B cell (primary cell): ENCODE measurements at regions not wholly inside any gene's neighbourhood (a gene's known extent, or its start where the extent isn't known, plus 50 kb on each side); places are given as distances from the start of the nearest gene placed in this dataset.

Source experiments
- ATAC-seq: fragments of 200-7000 bp; cut with Tn5 transposase; one replicate; pipeline ENCODE4 v1.10.0; 2021; ENCODE audit warnings: low read depth, mild to moderate bottlenecking, moderate number of reproducible peaks, moderate library complexity
- CTCF ChIA-PET: fragments of 350-600 bp; sonication (Branson Sonifier 250); formaldehyde crosslinking; loops from one replicate; lab custom pipeline; 2021; ENCODE audit warnings: antibody characterized with exemption, inconsistent platforms; lab: Charles Lee
- POLR2A ChIA-PET: fragments of 350-600 bp; sonication (Branson Sonifier 250); formaldehyde crosslinking; loops from one replicate; lab custom pipeline; 2021; ENCODE audit warnings: antibody characterized with exemption; lab: Charles Lee
- DNase-seq: peaks from one replicate; pipeline ENCODE4 v3.0.0; 2013
- H2AFZ ChIP-seq: 2 replicates; pipeline ENCODE4 v1.6.1; 2012; ENCODE audit warnings: mild to moderate bottlenecking, low read depth, low read length; ENCODE audit not compliant: insufficient read depth, poor library complexity, severe bottlenecking
- H3K27ac ChIP-seq, 2 donors: 1 replicate in 1 of 2; 2 replicates in 1 of 2; pipeline ENCODE4 v1.5.1; 2012 to 2013; ENCODE audit warnings: low read length in 2 of 2, mild to moderate bottlenecking in 2 of 2, moderate library complexity in 1 of 2
- H3K27me3 ChIP-seq, 4 experiments: fragments of 200-600 bp in 1 of 4; sonication (generic) in 1 of 4; replicated peaks in 1 of 4; 1 replicate in 2 of 4; 2 replicates in 2 of 4; pipeline versions ENCODE4 v1.6.1 to v1.7.0; 2013 to 2016; ENCODE audit warnings: low read length in 3 of 4, mild to moderate bottlenecking in 2 of 4, mixed read lengths in 1 of 4, moderate library complexity in 1 of 4; ENCODE audit not compliant: insufficient read depth in 4 of 4, control insufficient read depth in 3 of 4; ENCODE audit errors: control extremely low read depth in 1 of 4
- H3K36me3 ChIP-seq, 2 experiments: replicated peaks in 1 of 2; 1 replicate in 1 of 2; 2 replicates in 1 of 2; pipeline versions ENCODE4 v1.6.1 to v1.7.1; 2013; ENCODE audit warnings: low read length in 1 of 2; ENCODE audit not compliant: insufficient read depth in 2 of 2, control insufficient read depth in 1 of 2; ENCODE audit errors: control extremely low read depth in 1 of 2, extremely low read depth in 1 of 2
- H3K4me1 ChIP-seq, 2 donors: fragments of 200-600 bp in 1 of 2; sonication (generic) in 1 of 2; 1 replicate in 1 of 2; 2 replicates in 1 of 2; pipeline versions ENCODE4 v1.5.1 to v1.6.1; 2013 to 2017; ENCODE audit warnings: low read length in 2 of 2; ENCODE audit not compliant: control insufficient read depth in 2 of 2, insufficient read depth in 2 of 2
- H3K4me2 ChIP-seq: replicated peaks from 2 replicates; pipeline ENCODE3; 2012; ENCODE audit warnings: mild to moderate bottlenecking, low read depth, low read length; ENCODE audit not compliant: poor library complexity, severe bottlenecking
- H3K4me3 ChIP-seq, 5 experiments: fragments of 200-600 bp in 1 of 5; sonication (generic) in 1 of 5; 1 replicate in 3 of 5; 2 replicates in 2 of 5; pipeline versions ENCODE4 v1.5.1 to v1.7.0; 2011 to 2016; ENCODE audit warnings: low read length in 4 of 5, mild to moderate bottlenecking in 4 of 5, low read depth in 2 of 5, control low read depth in 1 of 5, moderate library complexity in 1 of 5; ENCODE audit not compliant: insufficient read depth in 1 of 5; ENCODE audit errors: control extremely low read depth in 1 of 5, extremely low read depth in 1 of 5
- H3K79me2 ChIP-seq: fragments of 200-600 bp; sonication (generic); one replicate; pipeline ENCODE4 v1.6.0; 2016; ENCODE audit warnings: low read length; ENCODE audit not compliant: control insufficient read depth, insufficient read depth
- H3K9ac ChIP-seq: fragments of 200-600 bp; sonication (generic); 2 replicates; pipeline ENCODE4 v1.6.1; 2017; ENCODE audit warnings: mild to moderate bottlenecking, low read length, moderate library complexity
- H3K9me3 ChIP-seq, 3 donors: one replicate each; pipeline versions ENCODE4 v1.6.1 to v1.7.1; 2013; ENCODE audit warnings: low read length in 2 of 3; ENCODE audit not compliant: control insufficient read depth in 2 of 3, insufficient read depth in 1 of 3; ENCODE audit errors: control extremely low read depth in 1 of 3
- H4K20me1 ChIP-seq: 2 replicates; pipeline ENCODE4 v1.6.0; 2012; ENCODE audit warnings: mild to moderate bottlenecking, low read length; ENCODE audit not compliant: insufficient read depth, control insufficient read depth, poor library complexity, severe bottlenecking
- H3K27ac Mint-ChIP-seq: one replicate; pipeline ENCODE4 v1.8.0; 2021; ENCODE audit warnings: mixed read lengths
- H3K27me3 Mint-ChIP-seq: one replicate; pipeline ENCODE4 v1.8.0; 2021; ENCODE audit warnings: mixed read lengths
- H3K4me1 Mint-ChIP-seq: one replicate; pipeline ENCODE4 v1.8.0; 2021; ENCODE audit warnings: mixed read lengths
- H3K4me3 Mint-ChIP-seq: one replicate; pipeline ENCODE4 v1.8.0; 2021; ENCODE audit warnings: mixed read lengths
- H3K9me3 Mint-ChIP-seq: one replicate; pipeline ENCODE4 v1.8.0; 2022; ENCODE audit warnings: mixed read lengths; ENCODE audit not compliant: insufficient read depth
- CTCF ChIP-seq: fragments of 200-600 bp; IDR thresholded peaks from one replicate; pipeline ENCODE4 v1.8.0; 2022; ENCODE audit warnings: antibody characterized with exemption, mild to moderate bottlenecking
- EZH2 ChIP-seq: IDR thresholded peaks from 2 replicates; pipeline ENCODE4 v1.6.1; 2012; ENCODE audit warnings: borderline replicate concordance, low read depth, mild to moderate bottlenecking, moderate library complexity, low read length; ENCODE audit not compliant: insufficient read depth, poor library complexity, severe bottlenecking
- WGBS: methylation state at CpG from one replicate; pipeline ENCODE4 v1.1.5; 2013; ENCODE audit warnings: missing lambda C conversion rate; ENCODE audit not compliant: insufficient coverage; 5-methylcytosine and 5-hydroxymethylcytosine counted together
- intact Hi-C: fragments of 100-400 bp; cut with micrococcal nuclease; formaldehyde crosslinking; loops from one replicate; pipeline ENCODE4 v1.10.0; 2022

- Histone ChIP-seq H3K9ac (no peak overlapping the region), H3K9me3 (peaks cover 0 to 6% (median 0%) of the 10 kb centered on the region in 3 donors), H3K4me3 (no peak overlapping the region), H3K36me3 (no peaks in the 10 kb centered on the region), H3K79me2 (no peaks in the 10 kb centered on the region), H3K27ac (no peak overlapping the region), H3K4me1 (no peaks in the 10 kb centered on the region), H3K4me2 (no peak overlapping the region), H4K20me1 (no peaks in the 10 kb centered on the region), H3K27me3 (peaks cover 0 to 4% (median 0%) of the 10 kb centered on the region in 4 experiments), H2AFZ (no peak overlapping the region)
- peaks cover 7% of the 10 kb centered on the region for H3K27me3 Mint-ChIP-seq
- no peak overlapping the region for H3K4me3 Mint-ChIP-seq
- DNase-seq = no peak
- 78% methylated on average over 3 of the region's 4 CpGs for WGBS
- POLR2A ChIA-PET = no interaction called here
- TF ChIP-seq CTCF = no peak
- no peak for TF ChIP-seq EZH2
- H3K4me1 Mint-ChIP-seq = no peaks in the 10 kb centered on the region
- no peak for ATAC-seq
- intact Hi-C loops = no loop called here
- H3K27ac Mint-ChIP-seq = no peak overlapping the region
- H3K9me3 Mint-ChIP-seq = peaks cover 11% of the 10 kb centered on the region
- CTCF ChIA-PET = no interaction called here
Measured at GRCh38 chr1:29586991-29587745, 350.8 kb downstream of the PTPRU start.

GRCh38 chr1:29586215-29586614, 349.9 kb downstream of the PTPRU start:
- Histone ChIP-seq H3K36me3 (no peaks in the 10 kb centered on the region), H3K9me3 (peaks cover 0 to 6% (median 0%) of the 10 kb centered on the region in 3 donors), H2AFZ (no peak overlapping the region), H3K27me3 (peaks cover 0 to 4% (median 0%) of the 10 kb centered on the region in 4 experiments), H3K9ac (no peak overlapping the region), H3K4me1 (no peaks in the 10 kb centered on the region), H3K79me2 (no peaks in the 10 kb centered on the region), H3K4me2 (no peak overlapping the region), H3K27ac (no peak overlapping the region), H3K4me3 (no peak overlapping the region), H4K20me1 (no peaks in the 10 kb centered on the region)
- Mint-ChIP-seq H3K9me3 (peaks cover 11% of the 10 kb centered on the region), H3K4me1 (no peaks in the 10 kb centered on the region), H3K27me3 (peaks cover 7% of the 10 kb centered on the region), H3K4me3 (no peak overlapping the region), H3K27ac (no peak overlapping the region)
- no peak for TF ChIP-seq EZH2
- POLR2A ChIA-PET = no interaction called here
- CTCF ChIA-PET = no interaction called here
- intact Hi-C loops = no loop called here
- 87% methylated on average over 5 of the region's 5 CpGs for WGBS
- no peak for ATAC-seq
- no peak for DNase-seq
